ENCODE measurements at regions not wholly inside any gene's neighbourhood (a gene's known extent, or its start where the extent isn't known, plus 50 kb on each side); places are given as distances from the start of the nearest gene placed in this dataset.

DNA sequence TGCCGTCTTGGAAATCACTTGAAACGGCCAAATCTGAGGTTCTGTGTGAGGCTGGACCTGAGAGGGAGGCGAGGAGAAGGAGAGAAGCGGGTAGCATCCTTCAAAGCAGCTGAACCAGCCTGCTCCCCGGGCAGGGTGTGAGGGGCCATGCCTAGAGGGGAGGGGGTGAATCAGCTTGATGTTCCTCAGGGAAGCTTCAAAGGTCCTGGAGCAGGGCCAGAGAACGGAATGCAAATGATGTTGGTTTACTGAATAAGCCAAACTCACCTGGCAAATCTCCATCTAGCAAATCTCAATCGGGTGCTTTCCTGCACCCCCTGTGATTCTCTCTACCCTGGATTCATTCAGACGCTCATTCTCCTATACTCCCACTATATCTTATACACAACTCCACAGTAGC, 226.9 kb downstream of the WDR11 start:
- no peak for TF ChIP-seq POLR2A (IDR thresholded peaks at IDR 0.05)
- TF ChIP-seq CTCF (IDR thresholded peaks at IDR 0.05 in 8 of 11, conservative IDR thresholded peaks at IDR 0.05 in 3 of 11), result no peak
